GM21367 (cell line): ENCODE measurements at regions not wholly inside any gene's neighbourhood (a gene's known extent, or its start where the extent isn't known, plus 50 kb on each side); places are given as distances from the start of the nearest gene placed in this dataset.

Experiments
- ATAC-seq: cut with Tn5 transposase; IDR thresholded peaks from one replicate; pipeline ENCODE4 v1.9.1; 2021; ENCODE audit not compliant: unreplicated experiment

- ATAC-seq, result no peak
These were observed 235.5 kb upstream of the IGF1R start for GRCh38 chr15:98412852-98413251.

GRCh38 chr15:98413933-98414546, 234.3 kb upstream of the IGF1R start:
- no peak for ATAC-seq

- no peak for ATAC-seq
These were observed 232.0 kb upstream of the IGF1R start for GRCh38 chr15:98416222-98416855.

GRCh38 chr15:98417346-98417745, 231.0 kb upstream of the IGF1R start:
- ATAC-seq, result no peak

GRCh38 chr15:98418122-98418521, 230.2 kb upstream of the IGF1R start:
- ATAC-seq, result no peak

- no peak for ATAC-seq
These were observed 229.1 kb upstream of the IGF1R start for GRCh38 chr15:98419173-98419780.

- ATAC-seq, result no peak
These were observed 227.5 kb upstream of the IGF1R start for GRCh38 chr15:98420837-98421236.

GRCh38 chr15:98421419-98422129, 226.8 kb upstream of the IGF1R start:
- ATAC-seq, result peak; percentile 84

- ATAC-seq, result no peak
These were observed 226.2 kb upstream of the IGF1R start for GRCh38 chr15:98422130-98422478.

- no peak for ATAC-seq
These were observed 223.2 kb upstream of the IGF1R start for GRCh38 chr15:98425173-98425572.

GRCh38 chr15:98427321-98427720, 221.0 kb upstream of the IGF1R start:
- ATAC-seq, result no peak

GRCh38 chr15:98428253-98428989, 219.9 kb upstream of the IGF1R start:
- peak; percentile 79 for ATAC-seq

GRCh38 chr15:98431171-98431570, 217.2 kb upstream of the IGF1R start:
- no peak for ATAC-seq

- no peak for ATAC-seq
These were observed 215.0 kb upstream of the IGF1R start for GRCh38 chr15:98433346-98433745.

GRCh38 chr15:98433856-98434255, 214.5 kb upstream of the IGF1R start:
- no peak for ATAC-seq

- ATAC-seq, result no peak
These were observed 210.6 kb upstream of the IGF1R start for GRCh38 chr15:98437752-98438151.

GRCh38 chr15:98438326-98438725, 210.0 kb upstream of the IGF1R start:
- no peak for ATAC-seq

- ATAC-seq, result no peak
These were observed 209.4 kb upstream of the IGF1R start for GRCh38 chr15:98438907-98439306.

GRCh38 chr15:98439523-98439942, 208.8 kb upstream of the IGF1R start:
- ATAC-seq, result no peak

GRCh38 chr15:98440917-98441316, 207.4 kb upstream of the IGF1R start:
- ATAC-seq, result peak; percentile 71

GRCh38 chr15:98441599-98441998, 206.7 kb upstream of the IGF1R start:
- ATAC-seq, result no peak
